K562 (cell line): ENCODE measurements at regions not wholly inside any gene's neighbourhood (a gene's known extent, or its start where the extent isn't known, plus 50 kb on each side); places are given as distances from the start of the nearest gene placed in this dataset.

Experiments
- ATAC-seq: fragments of 200-7000 bp; cut with Tn5 transposase; 3 replicates; pipeline ENCODE4 v1.9.1; 2020; ENCODE audit warnings: moderate library complexity
- BruUV-seq: library from RNA; stranded (reverse); fragments of 400-500 nt; replicated peaks from 2 replicates; lab custom pipeline; 2021; lab: Mats Ljungman, UMichigan
- CTCF ChIA-PET: fragments of 300-600 bp; formaldehyde crosslinking; extraction: SDS; loops from one replicate; lab custom pipeline; 2021; ENCODE audit warnings: low intra/inter-chr PET ratio; lab: Yijun Ruan, JAX
- POLR2A ChIA-PET: fragments of 300-600, 350-650 bp; sonication (Branson Sonifier 250); formaldehyde crosslinking; extraction: SDS; loops from one replicate; lab custom pipeline; 2021; ENCODE audit warnings: antibody characterized with exemption, inconsistent platforms; lab: Yijun Ruan, JAX
- DNase-seq, 4 experiments: peaks; one replicate each; pipeline versions ENCODE4 v3.0.0 to v3.0.0-alpha.2; 2011 to 2018; ENCODE audit warnings: low spot score in 3 of 4, mixed read lengths in 3 of 4; ENCODE audit errors: extremely low read depth in 1 of 4
- FAIRE-seq: peaks from 2 replicates; lab custom pipeline; 2011; peaks lifted over from hg19 to GRCh38; lab: Jason Lieb, UNC
- H2AFZ ChIP-seq: 2 replicates; pipeline ENCODE4 v1.6.0; 2011; ENCODE audit warnings: low read depth, low read length, control low read depth, inconsistent platforms
- H3K27ac ChIP-seq: fragments of 200-600 bp; 3 replicates; pipeline ENCODE4 v1.8.0; 2011; ENCODE audit warnings: low read depth, mild to moderate bottlenecking, control low read depth, inconsistent platforms, low read length, moderate library complexity, mixed read lengths; ENCODE audit errors: extremely low read depth
- H3K27me3 ChIP-seq, 2 experiments: fragments of 300-600 bp in 1 of 2; 2 replicates in 1 of 2; 3 replicates in 1 of 2; pipeline versions ENCODE4 v1.6.0 to v1.8.0; 2011; ENCODE audit warnings: inconsistent platforms in 2 of 2, low read length in 2 of 2, mild to moderate bottlenecking in 1 of 2, mixed read lengths in 1 of 2, moderate library complexity in 1 of 2; ENCODE audit not compliant: control insufficient read depth in 2 of 2, insufficient read depth in 2 of 2
- H3K36me3 ChIP-seq: fragments of 300-600 bp; 3 replicates; pipeline ENCODE4 v1.8.0; 2011; ENCODE audit warnings: mild to moderate bottlenecking, low read length, inconsistent platforms; ENCODE audit not compliant: control insufficient read depth, insufficient read depth
- H3K4me1 ChIP-seq, 2 experiments: fragments of 200-600 bp in 1 of 2; replicated peaks in 1 of 2; 2 replicates in 1 of 2; 3 replicates in 1 of 2; pipeline versions ENCODE4 v1.5.1 to v1.8.0; 2011; ENCODE audit warnings: inconsistent platforms in 2 of 2, low read length in 2 of 2, mild to moderate bottlenecking in 1 of 2, mixed read lengths in 1 of 2, moderate library complexity in 1 of 2; ENCODE audit not compliant: control insufficient read depth in 2 of 2, insufficient read depth in 2 of 2
- H3K4me2 ChIP-seq: 2 replicates; pipeline ENCODE4 v1.6.1; 2011; ENCODE audit warnings: low read length, control low read depth, inconsistent platforms, mixed read lengths; ENCODE audit not compliant: insufficient read depth
- H3K4me3 ChIP-seq: fragments of 200-600 bp; sonication (generic), shearing (Covaris generic); 2 replicates; pipeline ENCODE4 v1.5.1; 2016; ENCODE audit warnings: control low read depth, inconsistent platforms
- H3K79me2 ChIP-seq: fragments of 200-600 bp; 3 replicates; pipeline ENCODE4 v1.8.0; 2011; ENCODE audit warnings: low read length, inconsistent platforms; ENCODE audit not compliant: control insufficient read depth, insufficient read depth
- H3K9ac ChIP-seq, 2 experiments: 2 replicates each; pipeline versions ENCODE4 v1.6.0 to v1.6.1; 2011; ENCODE audit warnings: low read depth in 2 of 2, low read length in 2 of 2, control low read depth in 1 of 2, inconsistent platforms in 1 of 2, mild to moderate bottlenecking in 1 of 2, mixed read lengths in 1 of 2; ENCODE audit not compliant: insufficient read depth in 1 of 2
- H3K9me1 ChIP-seq: one replicate; pipeline ENCODE4 v1.6.0; 2011; ENCODE audit warnings: inconsistent platforms, mild to moderate bottlenecking, low read length, moderate library complexity; ENCODE audit not compliant: control insufficient read depth, insufficient read depth
- H3K9me3 ChIP-seq: replicated peaks from 2 replicates; pipeline ENCODE4 v1.5.1; 2011; ENCODE audit warnings: low read depth, low read length, inconsistent platforms; ENCODE audit not compliant: control insufficient read depth, insufficient read depth
- H4K20me1 ChIP-seq: replicated peaks from 2 replicates; pipeline ENCODE4 v1.6.1; 2011; ENCODE audit warnings: low read length, inconsistent platforms, mixed read lengths; ENCODE audit not compliant: control insufficient read depth, insufficient read depth
- CBFA2T3 ChIP-seq: fragments of 450-650 bp; IDR thresholded peaks from 2 replicates; pipeline ENCODE4 v1.6.1; 2017
- CUX1 ChIP-seq: fragments of 200-800 bp; sonication (Bioruptor generic); IDR thresholded peaks from 2 replicates; pipeline ENCODE4 v1.6.1; 2016; ENCODE audit warnings: missing genetic modification characterization, missing compliant biosample characterization
- EP300 ChIP-seq: IDR thresholded peaks from 2 replicates; pipeline ENCODE4 v1.6.1; 2012; ENCODE audit warnings: low read length, improper control_type of control experiment
- GABPA ChIP-seq: fragments of 200-800 bp; sonication (Bioruptor generic); conservative IDR thresholded peaks from 2 replicates; pipeline ENCODE4 v1.6.1; 2016; ENCODE audit warnings: low read depth, missing genetic modification characterization, missing compliant biosample characterization
- HNRNPL ChIP-seq: fragments of 200-400 bp; formaldehyde crosslinking; IDR thresholded peaks from 2 replicates; pipeline ENCODE4 v1.6.1; 2017; ENCODE audit warnings: low read depth, mild to moderate bottlenecking, low read length
- SNRNP70 ChIP-seq: fragments of 200-400 bp; formaldehyde crosslinking; optimal IDR thresholded peaks from 2 replicates; pipeline ENCODE3; 2017; ENCODE audit warnings: low read depth, low read length
- ZNF174 ChIP-seq: fragments of 250-450 bp; sonication (Bioruptor Pico); IDR thresholded peaks from 2 replicates; pipeline ENCODE4 v1.4.0; 2020; ENCODE audit warnings: mild to moderate bottlenecking
- ZNF232 ChIP-seq: sonication (generic); formaldehyde crosslinking; IDR thresholded peaks from 2 replicates; pipeline ENCODE4 v1.8.0; 2022; ENCODE audit warnings: mild to moderate bottlenecking, missing genetic modification reagents
- ZNF431 ChIP-seq: sonication (generic); formaldehyde crosslinking; IDR thresholded peaks from 2 replicates; pipeline ENCODE4 v1.8.0; 2022; ENCODE audit warnings: mild to moderate bottlenecking, missing genetic modification reagents
- WGBS: fragments of 100-300 bp; shearing (Covaris generic); methylation state at CpG from one replicate; pipeline ENCODE4 v1.1.6; 2016; ENCODE audit warnings: low coverage, mixed read lengths; ENCODE audit not compliant: insufficient coverage; ENCODE audit errors: missing lambda C conversion rate; 5-methylcytosine and 5-hydroxymethylcytosine counted together
- in situ Hi-C: fragments of 300-500 bp; cut with MboI; formaldehyde crosslinking; loops from 4 replicates; pipeline ENCODE4 v1.15.0; 2018; ENCODE audit warnings: inconsistent platforms, mixed read lengths
- intact Hi-C: fragments of 100-400 bp; cut with micrococcal nuclease; formaldehyde crosslinking; loops from 2 replicates; pipeline ENCODE4 v1.14.2; 2022

- no peak overlapping the region for H3K4me3 ChIP-seq
- H3K27me3 ChIP-seq = no peaks in the 10 kb centered on the region
- ChIA-PET CTCF (no interaction called here), POLR2A (no interaction called here)
- H3K9ac ChIP-seq = no peak overlapping the region
- DNase-seq = no peak
- no peaks in the 10 kb centered on the region for H3K9me1 ChIP-seq
- H3K36me3 ChIP-seq = no peaks in the 10 kb centered on the region
- H3K4me1 ChIP-seq = no peaks in the 10 kb centered on the region
- no peak overlapping the region for H3K27ac ChIP-seq
- FAIRE-seq = no peak
- TF ChIP-seq GABPA (tag) = no peak
- TF ChIP-seq EP300 = no peak
- TF ChIP-seq SNRNP70 = no peak
- TF ChIP-seq ZNF174 (CRISPR knock-in tag) = no peak
- TF ChIP-seq HNRNPL = no peak
- TF ChIP-seq CBFA2T3 = no peak
- TF ChIP-seq ZNF431 (CRISPR knock-in tag) = no peak
- TF ChIP-seq ZNF232 (CRISPR knock-in tag) = no peak
- TF ChIP-seq CUX1 = no peak
- H3K9me3 ChIP-seq = no peaks in the 10 kb centered on the region
- intact Hi-C loops = no loop called here
- H3K79me2 ChIP-seq = no peaks in the 10 kb centered on the region
- no TSS peak for BruUV-seq
- WGBS = 0% methylated on average over 3 of the region's 3 CpGs
- ATAC-seq = no peak
- in situ Hi-C loops = no loop called here
- no peaks in the 10 kb centered on the region for H4K20me1 ChIP-seq
- H3K4me2 ChIP-seq = no peak overlapping the region
- H2AFZ ChIP-seq = no peak overlapping the region
Measured at GRCh38 chr7:68640103-68640502, 958.2 kb upstream of the AUTS2 start.
